GM12865 (cell line): ENCODE measurements at regions not wholly inside any gene's neighbourhood (a gene's known extent, or its start where the extent isn't known, plus 50 kb on each side); places are given as distances from the start of the nearest gene placed in this dataset.
A peak's percentile ranks its signal among the peaks of the same experiment; 100 is the strongest.

Experiments used
- DNase-seq: peaks from one replicate; pipeline ENCODE4 v3.0.0; 2010; ENCODE audit warnings: low read depth
- H3K4me3 ChIP-seq: 2 replicates; pipeline ENCODE4 v1.5.1; 2011; ENCODE audit warnings: mild to moderate bottlenecking, low read depth, low read length, control low read depth
- CTCF ChIP-seq: IDR thresholded peaks from 2 replicates; pipeline ENCODE4 v1.5.1; 2011; ENCODE audit warnings: low read length, control low read depth, low read depth, inconsistent platforms; ENCODE audit not compliant: insufficient read depth; ENCODE audit errors: missing control alignments

- no peak for TF ChIP-seq CTCF
- no peak for DNase-seq
- H3K4me3 ChIP-seq, result no peak overlapping the region
Observed at GRCh38 chr12:98221243-98221808, 294.1 kb upstream of the TMPO start.

GRCh38 chr12:98222135-98222534 is 293.3 kb upstream of the TMPO start:
- DNase-seq, result no peak
- no peak overlapping the region for H3K4me3 ChIP-seq
- no peak for TF ChIP-seq CTCF

GRCh38 chr12:98224584-98225221 is 290.7 kb upstream of the TMPO start:
- TF ChIP-seq CTCF, result no peak
- H3K4me3 ChIP-seq, result no peak overlapping the region
- DNase-seq, result peak; percentile 44

GRCh38 chr12:98227162-98227561 is 288.2 kb upstream of the TMPO start:
- DNase-seq, result peak; percentile 16
- peak; percentile 26 for TF ChIP-seq CTCF

GRCh38 chr12:98228683-98229539 is 286.5 kb upstream of the TMPO start:
- DNase-seq, result no peak
- H3K4me3 ChIP-seq, result no peak overlapping the region
- no peak for TF ChIP-seq CTCF

More at GRCh38 chr12:98227162-98227561, 288.2 kb upstream of the TMPO start:
- no peak overlapping the region for H3K4me3 ChIP-seq

- H3K4me3 ChIP-seq, result no peak overlapping the region
- DNase-seq, result no peak
- no peak for TF ChIP-seq CTCF
Observed at GRCh38 chr12:98229540-98229924, 285.9 kb upstream of the TMPO start.
